NCI-H748 (cell line): ENCODE measurements at regions not wholly inside any gene's neighbourhood (a gene's known extent, or its start where the extent isn't known, plus 50 kb on each side); places are given as distances from the start of the nearest gene placed in this dataset.
"Not testable (repeated sequence)": the region's sequence is repeated elsewhere in the genome, so short reads cannot be mapped to it uniquely, and the experiment has no call there.

Source experiments
- DNase-seq: peaks from one replicate; lab custom pipeline; 2025; ENCODE audit not compliant: unreplicated experiment; lab: John Stamatoyannopoulos, UW

DNA sequence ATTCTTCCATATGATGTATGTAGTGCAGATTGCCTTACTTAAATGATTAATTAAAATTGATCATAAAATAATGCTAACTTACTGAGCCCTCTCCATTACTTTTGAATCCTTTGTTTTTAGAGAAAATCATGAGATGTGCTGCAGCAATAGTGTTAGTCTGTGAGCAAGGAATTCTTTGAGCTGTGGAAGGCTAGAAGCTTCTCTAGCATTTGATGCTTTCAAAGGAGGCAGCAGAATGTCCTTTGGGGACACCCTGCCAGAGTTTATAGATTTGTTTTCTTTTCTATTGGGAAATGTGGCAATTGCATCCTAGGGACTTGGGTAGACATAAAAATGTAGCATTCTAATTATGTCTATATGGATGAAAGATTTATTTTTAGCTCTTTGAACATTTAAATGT lies 284.1 kb upstream of the SMIM30 start:
- DNase-seq: no peak

DNA sequence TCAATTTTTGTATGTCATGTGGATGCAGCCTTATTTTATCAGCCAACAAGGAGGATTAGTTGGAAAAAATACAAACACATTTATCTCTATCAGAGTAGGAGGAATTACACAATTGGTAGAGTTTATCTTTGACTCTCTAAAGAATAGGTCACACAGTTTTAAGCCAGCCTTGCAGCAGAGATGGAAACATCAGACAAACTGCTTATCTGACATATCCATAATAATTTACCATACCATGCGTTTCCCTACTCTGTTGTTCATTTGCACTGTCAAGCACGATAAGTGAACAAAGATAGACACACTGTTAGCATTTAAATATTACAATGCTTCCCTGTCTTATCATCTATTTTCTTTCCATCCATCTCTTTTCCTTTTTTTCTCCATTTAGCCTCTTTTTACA lies 283.7 kb upstream of the SMIM30 start:
- no peak for DNase-seq

DNA sequence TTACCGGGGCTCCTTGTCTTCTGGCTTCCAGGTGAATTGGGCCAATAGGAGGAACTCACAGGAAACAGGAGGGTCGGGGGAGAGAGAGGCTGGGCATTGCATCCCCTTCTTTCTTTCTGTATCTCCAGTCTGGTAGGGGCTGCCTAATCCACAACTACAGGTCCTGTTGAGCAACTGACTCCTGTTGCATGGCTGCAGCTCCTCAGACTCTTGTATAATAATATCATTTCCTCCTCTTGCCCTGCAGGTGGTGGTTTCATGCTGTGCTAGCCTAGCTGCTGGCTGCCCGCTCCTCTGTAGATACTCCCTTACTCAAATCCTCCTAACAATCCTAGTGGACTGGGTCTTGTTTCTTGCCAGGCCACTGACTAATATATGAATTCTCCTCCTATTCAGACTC lies 276.5 kb upstream of the SMIM30 start:
- no peak for DNase-seq

- peak; percentile 28 for DNase-seq
Measured at GRCh38 chr7:113392841-113393540, 274.6 kb upstream of the SMIM30 start.

GRCh38 chr7:113392421-113392820 lies 274.1 kb upstream of the SMIM30 start:
- DNase-seq: no peak

DNA sequence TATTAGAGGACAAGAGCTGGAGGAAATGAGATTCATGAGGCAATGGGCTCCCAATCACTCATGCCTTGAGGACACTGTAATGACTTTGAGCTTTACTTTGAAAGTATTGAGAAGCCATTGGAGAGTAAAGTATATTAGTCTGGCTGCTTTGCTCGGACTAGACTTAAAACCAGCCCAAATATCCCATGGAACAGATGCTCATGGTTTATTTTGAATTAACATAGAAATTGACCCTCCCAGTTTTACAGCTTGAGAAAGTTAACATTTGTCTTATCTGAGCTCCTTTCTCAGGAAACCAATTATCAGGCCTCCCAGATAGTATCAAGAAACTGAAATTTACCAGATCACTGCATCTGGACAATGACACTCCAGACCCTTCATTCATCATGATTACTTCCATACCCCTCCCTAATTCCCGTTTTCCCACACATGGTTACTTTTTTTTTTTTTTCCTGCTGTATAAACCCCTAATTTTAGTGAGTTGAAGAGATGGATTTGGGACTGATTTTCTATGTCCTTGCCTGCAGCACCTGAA lies 270.8 kb upstream of the SMIM30 start:
- no peak for DNase-seq

DNA sequence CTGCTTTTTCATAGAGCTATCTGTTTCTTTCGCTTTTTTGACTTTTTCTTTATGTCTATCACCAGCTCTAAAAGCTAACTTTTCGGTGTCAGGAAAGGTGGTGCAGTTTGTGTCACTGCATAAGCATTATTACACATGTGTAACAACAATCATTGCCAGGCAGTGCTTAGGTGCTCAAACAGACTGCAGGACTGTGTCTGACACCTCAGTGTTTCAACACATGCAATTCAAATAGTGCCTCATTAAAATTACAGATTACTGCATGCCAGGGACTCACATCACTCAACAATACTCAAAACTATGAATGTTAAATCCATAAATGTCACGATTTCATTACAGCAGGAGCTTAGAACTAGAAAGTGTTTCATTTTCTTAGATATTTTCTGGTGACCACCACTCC lies 265.3 kb upstream of the SMIM30 start:
- no peak for DNase-seq

- no peak for DNase-seq
Measured at GRCh38 chr7:113379746-113380145, 261.4 kb upstream of the SMIM30 start.

GRCh38 chr7:113374955-113375354 lies 256.6 kb upstream of the SMIM30 start:
- DNase-seq: no peak

DNA sequence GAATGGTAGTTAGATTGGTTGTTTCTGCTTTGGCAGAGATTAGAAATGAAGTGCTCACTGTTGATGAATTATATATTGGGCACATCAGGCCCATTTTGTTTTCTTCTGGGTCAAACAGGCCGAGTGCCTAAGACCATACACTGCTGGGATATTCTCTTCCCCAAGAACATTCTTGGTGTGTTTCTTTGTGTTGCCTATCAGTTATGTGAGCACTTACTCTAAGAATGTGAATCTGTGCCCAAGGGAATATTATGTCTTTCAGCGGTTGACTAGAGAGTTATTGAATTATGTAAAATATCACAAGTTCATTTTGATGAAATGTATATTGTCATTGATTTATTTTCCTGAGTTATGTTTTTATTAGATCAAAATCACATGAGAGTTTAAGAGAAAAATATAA lies 255.5 kb upstream of the SMIM30 start:
- DNase-seq: no peak

DNA sequence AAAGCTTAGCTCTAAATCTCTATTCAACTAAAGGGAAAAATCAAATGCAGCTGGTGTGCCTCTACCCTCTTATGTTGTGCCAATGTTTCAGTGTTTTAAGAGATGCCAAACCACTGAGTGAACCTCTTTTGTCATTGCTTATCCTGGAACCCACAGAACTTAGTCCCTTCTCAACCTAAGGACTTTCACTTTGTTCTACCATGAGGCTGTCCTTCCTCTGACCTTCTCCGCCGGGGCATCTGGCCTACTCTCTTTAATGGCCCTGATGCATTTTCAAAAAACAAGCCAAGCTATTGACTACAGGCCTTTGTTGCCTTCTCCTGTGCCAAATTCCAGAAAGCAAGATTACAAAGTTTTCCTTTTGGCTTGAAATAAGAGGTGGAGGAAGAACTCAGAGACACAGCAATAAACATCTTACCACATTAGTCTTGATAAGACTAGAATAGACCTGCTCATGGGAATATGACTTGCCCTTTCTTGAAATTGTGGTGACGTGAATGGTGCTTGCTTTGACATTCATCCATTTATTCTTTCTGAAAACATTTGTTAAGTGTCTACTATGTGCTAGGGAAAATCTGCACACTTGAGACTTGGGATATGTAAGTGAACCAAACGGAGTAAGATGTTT lies 253.2 kb upstream of the SMIM30 start:
- DNase-seq: no peak

DNA sequence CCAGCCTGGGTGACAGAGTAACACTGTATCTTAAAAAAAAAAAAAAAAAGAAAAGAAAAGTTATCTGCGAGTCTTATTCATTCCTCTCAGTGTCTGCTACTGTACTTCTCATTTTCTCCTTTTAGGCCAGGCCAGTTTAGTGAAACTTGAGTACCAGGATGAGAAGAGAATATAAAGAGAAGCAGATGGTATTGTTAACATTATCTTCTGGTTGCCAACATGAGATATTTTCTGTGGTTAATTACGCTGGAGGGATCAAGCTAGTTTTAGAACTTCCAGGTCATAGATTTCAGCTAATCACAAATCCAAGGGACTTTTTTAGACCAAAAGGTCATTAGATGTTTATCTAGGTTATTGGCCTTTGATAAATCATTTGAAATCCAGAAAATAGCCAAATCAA lies 252.6 kb upstream of the SMIM30 start:
- DNase-seq: no peak

DNA sequence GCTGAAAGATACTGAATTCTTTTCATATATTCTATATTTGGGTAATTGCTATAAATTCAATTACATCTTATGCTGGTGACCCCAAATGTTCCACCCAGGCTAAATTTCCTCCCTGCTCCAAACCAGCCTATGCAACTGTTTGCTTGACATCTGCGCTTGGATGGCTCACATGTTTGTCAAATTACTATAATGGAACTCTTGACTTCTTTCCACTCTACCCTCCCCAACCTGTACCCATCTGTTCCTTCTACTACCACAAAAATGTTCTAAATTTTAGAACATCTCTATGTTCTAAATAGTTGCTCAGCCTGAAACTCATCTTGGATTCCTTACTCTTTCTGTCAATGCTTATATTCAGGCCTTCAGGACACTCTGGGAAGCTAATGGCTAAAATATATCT lies 249.9 kb upstream of the SMIM30 start:
- DNase-seq: no peak

GRCh38 chr7:113367041-113367586 lies 248.8 kb upstream of the SMIM30 start:
- DNase-seq: no peak

- no peak for DNase-seq
Measured at GRCh38 chr7:113366122-113366521, 247.8 kb upstream of the SMIM30 start.

- DNase-seq: no peak
Measured at GRCh38 chr7:113349339-113349738, 231.0 kb upstream of the SMIM30 start.

- no peak for DNase-seq
Measured at GRCh38 chr7:113339661-113340060, 221.3 kb upstream of the SMIM30 start.

GRCh38 chr7:113338071-113338696 lies 219.8 kb upstream of the SMIM30 start:
- DNase-seq: peak; percentile 70

- DNase-seq: not testable (repeated sequence)
Measured at GRCh38 chr7:113336838-113337237, 218.5 kb upstream of the SMIM30 start.

- no peak for DNase-seq
Measured at GRCh38 chr7:113331155-113331898, 213.0 kb upstream of the SMIM30 start.

DNA sequence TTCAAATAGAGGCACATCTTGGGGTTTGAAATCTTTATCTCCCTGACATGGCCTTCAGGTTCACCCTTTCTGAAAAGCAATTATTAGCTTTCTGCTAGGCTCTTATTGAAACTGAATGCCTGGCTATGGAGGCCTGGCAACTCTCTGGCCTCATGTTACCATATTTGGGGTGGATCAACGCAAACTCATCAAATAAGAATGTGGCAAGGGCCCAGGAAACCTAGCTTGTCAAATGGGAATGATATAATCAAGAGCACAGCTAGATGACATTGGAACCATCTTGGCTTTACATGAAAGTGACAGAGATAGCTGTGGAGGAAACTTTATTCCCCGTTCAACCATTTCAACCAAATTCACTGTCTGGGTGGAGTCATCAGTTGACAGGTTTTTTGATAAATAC lies 202.8 kb upstream of the SMIM30 start:
- no peak for DNase-seq
